ENCODE measurements at regions not wholly inside any gene's neighbourhood (a gene's known extent, or its start where the extent isn't known, plus 50 kb on each side); places are given as distances from the start of the nearest gene placed in this dataset.

DNA sequence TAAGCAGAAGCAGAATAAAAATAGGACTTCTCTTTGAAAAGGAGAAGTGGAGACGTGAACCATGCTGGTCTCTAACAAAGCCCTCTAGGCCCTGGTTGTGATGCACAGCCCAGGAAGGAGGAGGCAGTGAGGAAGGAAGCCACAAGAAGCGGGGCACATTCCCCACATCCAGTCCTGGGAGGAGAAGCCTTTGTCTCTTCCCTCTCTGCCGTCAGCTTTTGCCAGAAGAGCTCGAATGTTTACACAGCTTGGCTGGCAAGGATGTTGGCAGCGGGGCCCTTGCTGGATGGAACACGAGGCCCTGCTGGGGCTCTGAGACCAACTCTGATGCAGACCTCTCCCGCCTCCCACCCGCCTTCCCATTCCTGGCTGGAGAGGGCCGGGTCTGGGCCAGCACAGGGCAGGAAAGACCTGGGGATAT, 91.3 kb downstream of the MAF start:
- H3K36me3 Mint-ChIP-seq (ENCODE audit: low read depth): no peaks in the 10 kb centered on the region
- no peak overlapping the region for H3K27ac Mint-ChIP-seq
- peaks cover 15% of the 10 kb centered on the region for H3K27me3 Mint-ChIP-seq
- H3K4me3 Mint-ChIP-seq: no peak overlapping the region
- H3K9me3 Mint-ChIP-seq: no peaks in the 10 kb centered on the region
- H3K4me1 Mint-ChIP-seq (ENCODE audit: low read depth): no peaks in the 10 kb centered on the region

GRCh38 chr16:79508294-79508693, 92.2 kb downstream of the MAF start:
- Mint-ChIP-seq H3K9me3 (no peaks in the 10 kb centered on the region), H3K27ac (no peak overlapping the region), H3K36me3 (ENCODE audit: low read depth) (no peaks in the 10 kb centered on the region), H3K4me3 (no peak overlapping the region), H3K4me1 (ENCODE audit: low read depth) (no peaks in the 10 kb centered on the region), H3K27me3 (peaks cover 19% of the 10 kb centered on the region)

GRCh38 chr16:79505344-79505743, 95.2 kb downstream of the MAF start:
- H3K36me3 Mint-ChIP-seq (ENCODE audit: low read depth): no peaks in the 10 kb centered on the region
- no peak overlapping the region for H3K27ac Mint-ChIP-seq
- H3K27me3 Mint-ChIP-seq: peaks cover 14% of the 10 kb centered on the region
- H3K4me3 Mint-ChIP-seq: no peak overlapping the region
- H3K4me1 Mint-ChIP-seq (ENCODE audit: low read depth): no peaks in the 10 kb centered on the region
- no peaks in the 10 kb centered on the region for H3K9me3 Mint-ChIP-seq

- H3K27ac Mint-ChIP-seq: no peak overlapping the region
- no peaks in the 10 kb centered on the region for H3K4me1 Mint-ChIP-seq (ENCODE audit: low read depth)
- peaks cover 18% of the 10 kb centered on the region for H3K27me3 Mint-ChIP-seq
- H3K36me3 Mint-ChIP-seq (ENCODE audit: low read depth): no peaks in the 10 kb centered on the region
- no peak overlapping the region for H3K4me3 Mint-ChIP-seq
- no peaks in the 10 kb centered on the region for H3K9me3 Mint-ChIP-seq
Measured at GRCh38 chr16:79503511-79503910, 97.0 kb downstream of the MAF start.

- H3K9me3 Mint-ChIP-seq: no peaks in the 10 kb centered on the region
- H3K27ac Mint-ChIP-seq: no peak overlapping the region
- H3K27me3 Mint-ChIP-seq: peaks cover 18% of the 10 kb centered on the region
- H3K4me3 Mint-ChIP-seq: no peak overlapping the region
- no peaks in the 10 kb centered on the region for H3K36me3 Mint-ChIP-seq (ENCODE audit: low read depth)
- H3K4me1 Mint-ChIP-seq (ENCODE audit: low read depth): peaks cover 4% of the 10 kb centered on the region
Measured at GRCh38 chr16:79501446-79501845, 99.1 kb downstream of the MAF start.

- Mint-ChIP-seq H3K27me3 (peaks cover 18% of the 10 kb centered on the region), H3K4me3 (no peak overlapping the region), H3K9me3 (peaks cover 4% of the 10 kb centered on the region), H3K36me3 (ENCODE audit: low read depth) (no peaks in the 10 kb centered on the region), H3K27ac (no peak overlapping the region), H3K4me1 (ENCODE audit: low read depth) (peaks cover 4% of the 10 kb centered on the region)
Measured at GRCh38 chr16:79500866-79501265, 99.7 kb downstream of the MAF start.

DNA sequence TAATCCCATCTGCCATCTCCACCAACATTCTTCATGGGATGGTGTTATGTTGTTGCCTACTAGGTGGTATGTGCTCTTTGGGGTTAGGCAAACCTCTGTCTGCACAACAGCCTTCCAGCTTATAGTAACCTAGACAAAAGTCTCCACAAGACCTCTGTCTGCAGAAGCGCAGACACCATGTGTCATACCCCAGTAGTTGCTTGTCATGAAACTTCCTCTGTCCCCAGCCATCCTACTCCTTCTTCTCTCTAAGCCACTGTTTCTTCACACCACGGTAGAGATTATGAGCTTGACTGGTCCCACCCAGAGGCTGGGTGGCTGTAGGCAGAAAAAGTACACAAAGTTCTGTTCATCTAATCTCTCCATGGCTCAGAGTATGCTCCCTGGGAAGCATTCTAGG, 100.3 kb downstream of the MAF start:
- Mint-ChIP-seq H3K27ac (no peak overlapping the region), H3K4me1 (ENCODE audit: low read depth) (peaks cover 4% of the 10 kb centered on the region), H3K27me3 (peaks cover 14% of the 10 kb centered on the region), H3K4me3 (no peak overlapping the region), H3K9me3 (peaks cover 6% of the 10 kb centered on the region), H3K36me3 (ENCODE audit: low read depth) (no peaks in the 10 kb centered on the region)

GRCh38 chr16:79498928-79499327, 101.6 kb downstream of the MAF start:
- Mint-ChIP-seq H3K36me3 (ENCODE audit: low read depth) (no peaks in the 10 kb centered on the region), H3K4me3 (no peak overlapping the region)

GRCh38 chr16:79497606-79498350, 102.8 kb downstream of the MAF start:
- Mint-ChIP-seq H3K27me3 (peaks cover 5% of the 10 kb centered on the region), H3K4me3 (no peak overlapping the region), H3K4me1 (ENCODE audit: low read depth) (peaks cover 4% of the 10 kb centered on the region), H3K36me3 (ENCODE audit: low read depth) (no peaks in the 10 kb centered on the region), H3K27ac (no peak overlapping the region), H3K9me3 (peaks cover 6% of the 10 kb centered on the region)

More at GRCh38 chr16:79498928-79499327, 101.6 kb downstream of the MAF start:
- Mint-ChIP-seq H3K4me1 (ENCODE audit: low read depth) (peaks cover 4% of the 10 kb centered on the region), H3K27me3 (peaks cover 6% of the 10 kb centered on the region), H3K27ac (no peak overlapping the region), H3K9me3 (peaks cover 6% of the 10 kb centered on the region)

GRCh38 chr16:79493911-79494310, 106.6 kb downstream of the MAF start:
- no peak overlapping the region for H3K4me3 Mint-ChIP-seq
- H3K36me3 Mint-ChIP-seq (ENCODE audit: low read depth): no peaks in the 10 kb centered on the region
- no peak overlapping the region for H3K27ac Mint-ChIP-seq
- H3K27me3 Mint-ChIP-seq: peaks cover 8% of the 10 kb centered on the region
- peaks cover 4% of the 10 kb centered on the region for H3K4me1 Mint-ChIP-seq (ENCODE audit: low read depth)
- peaks cover 6% of the 10 kb centered on the region for H3K9me3 Mint-ChIP-seq

GRCh38 chr16:79492036-79492435, 108.5 kb downstream of the MAF start:
- H3K27ac Mint-ChIP-seq: no peak overlapping the region
- H3K4me3 Mint-ChIP-seq: no peak overlapping the region
- no peaks in the 10 kb centered on the region for H3K36me3 Mint-ChIP-seq (ENCODE audit: low read depth)
- peaks cover 6% of the 10 kb centered on the region for H3K9me3 Mint-ChIP-seq
- H3K27me3 Mint-ChIP-seq: peaks cover 9% of the 10 kb centered on the region
- no peaks in the 10 kb centered on the region for H3K4me1 Mint-ChIP-seq (ENCODE audit: low read depth)

DNA sequence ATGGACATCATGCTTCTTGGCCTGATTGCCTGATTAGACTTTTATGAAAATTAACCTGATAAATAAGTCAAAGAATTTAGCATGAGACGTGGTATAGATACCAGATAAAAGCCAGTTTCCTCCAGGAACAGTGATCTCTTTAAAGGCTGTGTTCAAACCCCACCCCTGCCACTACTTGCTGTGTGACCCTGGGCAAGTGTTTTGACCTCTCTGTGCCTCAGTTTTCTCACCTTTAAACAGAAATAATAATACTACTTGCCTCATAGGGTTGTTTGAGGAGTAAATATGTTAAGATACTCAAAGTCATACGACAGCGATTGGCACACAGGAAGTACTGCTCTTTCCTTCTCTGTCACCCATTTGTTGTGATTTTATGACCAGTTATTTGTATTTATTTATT, 115.5 kb downstream of the MAF start:
- no peak overlapping the region for H3K27ac Mint-ChIP-seq
- no peaks in the 10 kb centered on the region for H3K9me3 Mint-ChIP-seq
- H3K4me3 Mint-ChIP-seq: no peak overlapping the region
- no peaks in the 10 kb centered on the region for H3K36me3 Mint-ChIP-seq (ENCODE audit: low read depth)
- peaks cover 3% of the 10 kb centered on the region for H3K4me1 Mint-ChIP-seq (ENCODE audit: low read depth)
- peaks cover 25% of the 10 kb centered on the region for H3K27me3 Mint-ChIP-seq

DNA sequence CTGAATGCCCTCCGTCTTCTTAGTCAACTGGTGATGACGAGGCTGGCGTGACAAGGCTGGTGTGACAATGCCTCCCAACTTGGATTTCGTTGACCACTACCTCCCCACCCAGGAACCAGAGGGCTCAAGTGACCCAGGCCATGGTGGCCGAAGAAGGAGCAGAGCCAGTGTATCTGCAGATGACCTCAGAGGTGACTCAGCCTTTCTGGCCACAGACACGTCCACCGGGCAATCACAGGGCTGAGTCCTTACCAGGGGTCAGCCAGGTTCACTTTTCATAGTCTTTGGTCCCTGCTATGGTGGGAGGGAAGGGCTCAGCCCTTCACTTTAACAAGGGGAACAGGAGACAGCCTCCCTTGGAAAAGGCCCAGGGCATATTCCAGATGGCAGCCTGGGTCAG, 116.3 kb downstream of the MAF start:
- H3K4me1 Mint-ChIP-seq (ENCODE audit: low read depth): peaks cover 3% of the 10 kb centered on the region
- H3K9me3 Mint-ChIP-seq: no peaks in the 10 kb centered on the region
- H3K36me3 Mint-ChIP-seq (ENCODE audit: low read depth): no peaks in the 10 kb centered on the region
- H3K27me3 Mint-ChIP-seq: peaks cover 24% of the 10 kb centered on the region
- H3K4me3 Mint-ChIP-seq: no peak overlapping the region
- no peak overlapping the region for H3K27ac Mint-ChIP-seq

GRCh38 chr16:79483336-79483735, 117.2 kb downstream of the MAF start:
- no peak overlapping the region for H3K27ac Mint-ChIP-seq
- no peak overlapping the region for H3K4me3 Mint-ChIP-seq
- peaks cover 3% of the 10 kb centered on the region for H3K4me1 Mint-ChIP-seq (ENCODE audit: low read depth)
- H3K27me3 Mint-ChIP-seq: peaks cover 23% of the 10 kb centered on the region
- no peaks in the 10 kb centered on the region for H3K36me3 Mint-ChIP-seq (ENCODE audit: low read depth)
- H3K9me3 Mint-ChIP-seq: no peaks in the 10 kb centered on the region

DNA sequence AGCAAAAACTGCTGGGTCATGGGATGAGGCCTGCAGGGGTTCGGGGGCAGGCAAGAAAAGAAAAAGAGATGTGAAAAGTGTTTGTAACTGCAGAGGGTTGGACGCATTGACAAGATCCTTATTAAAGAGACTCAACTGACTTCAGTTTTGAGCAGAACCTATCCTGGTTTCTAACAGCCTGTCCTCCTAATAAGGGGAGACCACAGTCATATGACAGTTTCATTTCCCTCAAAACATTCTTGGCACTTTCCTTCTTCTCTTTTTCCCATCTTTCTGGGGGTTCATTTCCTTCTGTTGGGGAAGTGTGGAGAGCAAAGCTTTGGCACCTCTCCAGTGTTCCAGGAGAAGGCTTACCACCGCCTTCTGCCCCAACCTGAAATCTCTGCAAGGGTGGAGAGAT, 118.5 kb downstream of the MAF start:
- Mint-ChIP-seq H3K4me3 (no peak overlapping the region), H3K27me3 (peaks cover 23% of the 10 kb centered on the region), H3K27ac (no peak overlapping the region), H3K36me3 (ENCODE audit: low read depth) (no peaks in the 10 kb centered on the region), H3K4me1 (ENCODE audit: low read depth) (peaks cover 3% of the 10 kb centered on the region), H3K9me3 (no peaks in the 10 kb centered on the region)

DNA sequence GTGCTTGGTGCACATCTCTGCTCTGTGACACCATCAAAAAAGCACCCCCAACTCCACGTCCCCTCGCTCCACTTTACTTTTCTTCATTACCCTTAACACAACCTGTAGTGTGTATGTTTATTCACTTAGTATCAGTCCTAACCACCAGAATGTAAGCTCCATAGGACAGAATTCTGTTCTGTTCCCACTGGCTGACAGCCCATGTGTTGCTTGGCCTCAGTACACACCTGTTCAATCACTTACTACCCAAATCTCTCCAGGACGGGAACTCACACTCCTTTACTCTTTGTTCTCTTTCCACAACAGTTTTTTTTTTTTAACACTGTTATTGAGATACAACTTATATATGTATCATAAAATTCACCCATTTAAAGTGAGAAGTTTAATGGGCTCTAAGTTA, 119.6 kb downstream of the MAF start:
- Mint-ChIP-seq H3K36me3 (ENCODE audit: low read depth) (no peaks in the 10 kb centered on the region), H3K9me3 (no peaks in the 10 kb centered on the region), H3K27me3 (peaks cover 23% of the 10 kb centered on the region), H3K4me3 (no peak overlapping the region), H3K27ac (no peak overlapping the region), H3K4me1 (ENCODE audit: low read depth) (peaks cover 3% of the 10 kb centered on the region)

Data from stimulated activated naive CD8-positive, alpha-beta T cell treated with anti-CD3 and anti-CD28 coated beads, Interleukin-15, Interleukin-2, amounts not matched to agents 100 ng/mL and 50 ng/mL, for 24 hours (primary cell).